H9 (cell line): ENCODE measurements at regions not wholly inside any gene's neighbourhood (a gene's known extent, or its start where the extent isn't known, plus 50 kb on each side); places are given as distances from the start of the nearest gene placed in this dataset.

Experiments
- DNase-seq: peaks from one replicate; pipeline ENCODE4 v3.0.0-alpha.2; 2017
- H2AFZ ChIP-seq: one replicate; pipeline ENCODE4 v1.6.1; 2013; ENCODE audit warnings: mild to moderate bottlenecking, low read length, control low read depth, moderate library complexity
- H2AK5ac ChIP-seq: 2 replicates; pipeline ENCODE4 v1.6.1; 2013; ENCODE audit warnings: low read length, control low read depth, mixed read lengths; ENCODE audit not compliant: insufficient read length
- H2BK120ac ChIP-seq: one replicate; pipeline ENCODE4 v1.6.1; 2013; ENCODE audit warnings: low read depth, mild to moderate bottlenecking, low read length, control low read depth, inconsistent platforms; ENCODE audit not compliant: poor library complexity, severe bottlenecking
- H2BK12ac ChIP-seq: 2 replicates; pipeline ENCODE4 v1.6.1; 2013; ENCODE audit warnings: low read length, control low read depth, mixed read lengths, low read depth; ENCODE audit not compliant: insufficient read length
- H2BK15ac ChIP-seq: 2 replicates; pipeline ENCODE4 v1.6.1; 2013; ENCODE audit warnings: low read depth, low read length, control low read depth
- H2BK20ac ChIP-seq: one replicate; pipeline ENCODE4 v1.6.1; 2013; ENCODE audit warnings: low read depth, mild to moderate bottlenecking, low read length, control low read depth, inconsistent platforms; ENCODE audit not compliant: poor library complexity, severe bottlenecking
- H2BK5ac ChIP-seq: 2 replicates; pipeline ENCODE4 v1.6.1; 2013; ENCODE audit warnings: low read length, control low read depth, mixed read lengths; ENCODE audit not compliant: insufficient read length
- H3K14ac ChIP-seq: 2 replicates; pipeline ENCODE4 v1.6.1; 2013; ENCODE audit warnings: low read length, control low read depth; ENCODE audit not compliant: insufficient read depth
- H3K18ac ChIP-seq: 2 replicates; pipeline ENCODE4 v1.6.1; 2013; ENCODE audit warnings: low read depth, mild to moderate bottlenecking, mixed read lengths, low read length, control low read depth; ENCODE audit not compliant: insufficient read length
- H3K23ac ChIP-seq: 2 replicates; pipeline ENCODE4 v1.6.1; 2013; ENCODE audit warnings: low read length, control low read depth, mixed read lengths, low read depth; ENCODE audit not compliant: insufficient read length
- H3K23me2 ChIP-seq: 2 replicates; pipeline ENCODE4 v1.6.1; 2013; ENCODE audit warnings: low read depth, mild to moderate bottlenecking, mixed read lengths, low read length, control low read depth; ENCODE audit not compliant: insufficient read length, poor library complexity, severe bottlenecking
- H3K27ac ChIP-seq: 2 replicates; pipeline ENCODE4 v1.5.1; 2013; ENCODE audit warnings: low read length, control low read depth, mixed read lengths, low read depth; ENCODE audit not compliant: insufficient read length
- H3K27me3 ChIP-seq: 2 replicates; pipeline ENCODE4 v1.6.1; 2013; ENCODE audit warnings: low read length, control low read depth, inconsistent platforms; ENCODE audit not compliant: insufficient read depth
- H3K4ac ChIP-seq: 2 replicates; pipeline ENCODE4 v1.6.1; 2013; ENCODE audit warnings: low read depth, mild to moderate bottlenecking, control low read depth, inconsistent platforms, low read length, moderate library complexity
- H3K4me1 ChIP-seq: 2 replicates; pipeline ENCODE4 v1.6.1; 2013; ENCODE audit warnings: low read length, control low read depth, inconsistent platforms; ENCODE audit not compliant: insufficient read depth
- H3K4me2 ChIP-seq: 2 replicates; pipeline ENCODE4 v1.6.1; 2013; ENCODE audit warnings: low read length, control low read depth, mixed read lengths; ENCODE audit not compliant: insufficient read length, insufficient read depth
- H3K56ac ChIP-seq: 2 replicates; pipeline ENCODE4 v1.6.1; 2013; ENCODE audit warnings: low read depth, mild to moderate bottlenecking, mixed read lengths, low read length, control low read depth; ENCODE audit not compliant: insufficient read length
- H3K79me1 ChIP-seq: 2 replicates; pipeline ENCODE4 v1.6.1; 2013; ENCODE audit warnings: low read depth, mild to moderate bottlenecking, moderate library complexity, low read length, control low read depth, inconsistent platforms; ENCODE audit not compliant: insufficient read depth, poor library complexity, severe bottlenecking
- H3K79me2 ChIP-seq: 2 replicates; pipeline ENCODE4 v1.6.1; 2013; ENCODE audit warnings: low read length, control low read depth, inconsistent platforms; ENCODE audit not compliant: insufficient read depth
- H3K9ac ChIP-seq: 2 replicates; pipeline ENCODE4 v1.6.1; 2013; ENCODE audit warnings: low read length, control low read depth, mixed read lengths; ENCODE audit not compliant: insufficient read length; ENCODE audit errors: extremely low read depth
- H3K9me3 ChIP-seq: one replicate; pipeline ENCODE4 v1.6.1; 2013; ENCODE audit warnings: low read depth, low read length, inconsistent platforms; ENCODE audit not compliant: control insufficient read depth
- H3T11ph ChIP-seq: one replicate; pipeline ENCODE4 v1.6.1; 2013; ENCODE audit warnings: mild to moderate bottlenecking, low read length, control low read depth, inconsistent platforms
- H4K20me1 ChIP-seq: one replicate; pipeline ENCODE4 v1.6.1; 2013; ENCODE audit not compliant: control insufficient read depth, insufficient read length, insufficient read depth
- H4K5ac ChIP-seq: 2 replicates; pipeline ENCODE4 v1.6.1; 2013; ENCODE audit warnings: low read depth, mild to moderate bottlenecking, mixed read lengths, low read length, control low read depth; ENCODE audit not compliant: insufficient read length
- H4K8ac ChIP-seq: replicated peaks from 2 replicates; pipeline ENCODE4 v1.6.1; 2013; ENCODE audit warnings: low read length, control low read depth, mixed read lengths, low read depth; ENCODE audit not compliant: insufficient read length
- H4K91ac ChIP-seq: 2 replicates; pipeline ENCODE4 v1.6.1; 2013; ENCODE audit warnings: low read depth, mild to moderate bottlenecking, moderate library complexity, mixed read lengths, low read length, control low read depth; ENCODE audit not compliant: insufficient read length
- H3K27ac Mint-ChIP-seq, 3 experiments: 2 replicates in 2 of 3; 3 replicates in 1 of 3; pipeline ENCODE4 v1.8.0; 2020 to 2021; ENCODE audit warnings: mixed read lengths in 3 of 3, mild to moderate bottlenecking in 1 of 3, moderate library complexity in 1 of 3
- H3K27me3 Mint-ChIP-seq: 2 replicates; pipeline ENCODE4 v1.8.0; 2021; ENCODE audit warnings: low read depth, mild to moderate bottlenecking, moderate library complexity, mixed read lengths
- H3K36me3 Mint-ChIP-seq, 3 experiments: 2 replicates in 2 of 3; 3 replicates in 1 of 3; pipeline ENCODE4 v1.8.0; 2020 to 2021; ENCODE audit warnings: low read depth in 3 of 3, mixed read lengths in 3 of 3; ENCODE audit not compliant: insufficient read depth in 1 of 3
- H3K4me1 Mint-ChIP-seq, 2 experiments: 2 replicates each; pipeline ENCODE4 v1.8.0; 2020; ENCODE audit warnings: mixed read lengths in 2 of 2
- H3K4me3 Mint-ChIP-seq, 2 experiments: 2 replicates in 1 of 2; 3 replicates in 1 of 2; pipeline ENCODE4 v1.8.0; 2020 to 2021; ENCODE audit warnings: mild to moderate bottlenecking in 2 of 2, mixed read lengths in 2 of 2, moderate library complexity in 1 of 2
- H3K9me3 Mint-ChIP-seq, 2 experiments: 2 replicates in 1 of 2; 3 replicates in 1 of 2; pipeline ENCODE4 v1.8.0; 2020; ENCODE audit warnings: mild to moderate bottlenecking in 2 of 2, mixed read lengths in 2 of 2, moderate library complexity in 1 of 2
- CTCF ChIP-seq: fragments of 200-600 bp; sonication (generic); conservative IDR thresholded peaks from 3 replicates; pipeline ENCODE4 v1.8.0; 2021; ENCODE audit warnings: antibody characterized with exemption, mild to moderate bottlenecking
- WGBS: extraction: QIAGEN DNeasy Blood & Tissue Kit; methylation state at CpG from one replicate; pipeline ENCODE4 v1.1.7; 2013; ENCODE audit warnings: missing lambda C conversion rate, low lambda C conversion rate, mixed read lengths; ENCODE audit not compliant: insufficient read length; ENCODE audit errors: extremely low coverage; 5-methylcytosine and 5-hydroxymethylcytosine counted together

- H3T11ph ChIP-seq: no peak overlapping the region
- H3K79me1 ChIP-seq: no peaks in the 10 kb centered on the region
- Mint-ChIP-seq H3K4me3 (no peak overlapping the region), H3K27me3 (no peaks in the 10 kb centered on the region), H3K9me3 (peaks cover 5 to 6% of the 10 kb centered on the region in 2 experiments; a peak in 4 of 5 replicates), H3K36me3 (peaks cover 0 to 8% (median 0%) of the 10 kb centered on the region in 3 experiments; a peak in 2 of 7 replicates), H3K4me1 (peaks cover 8% of the 10 kb centered on the region in 2 experiments), H3K27ac (no peak overlapping the region)
- no peak overlapping the region for H3K18ac ChIP-seq
- no peak overlapping the region for H4K5ac ChIP-seq
- no peaks in the 10 kb centered on the region for H4K20me1 ChIP-seq
- WGBS: no CpG with 5 or more reads among the region's 1 CpG
- H3K9ac ChIP-seq: no peak overlapping the region
- no peak overlapping the region for H4K91ac ChIP-seq
- H3K14ac ChIP-seq: no peak overlapping the region; the same call in 1 of the 2 replicates
- no peak overlapping the region for H2BK120ac ChIP-seq
- H3K56ac ChIP-seq: no peak overlapping the region
- H2BK5ac ChIP-seq: no peak overlapping the region
- H3K27ac ChIP-seq: no peak overlapping the region
- H3K4me1 ChIP-seq: no peaks in the 10 kb centered on the region; the same call in 1 of the 2 replicates
- H3K23me2 ChIP-seq: no peaks in the 10 kb centered on the region
- no peaks in the 10 kb centered on the region for H3K79me2 ChIP-seq
- H3K4me2 ChIP-seq: no peak overlapping the region
- no peak overlapping the region for H2BK12ac ChIP-seq
- DNase-seq: no peak
- no peak overlapping the region for H2BK15ac ChIP-seq
- H2BK20ac ChIP-seq: no peak overlapping the region
- no peak overlapping the region for H2AK5ac ChIP-seq
- no peak overlapping the region for H3K23ac ChIP-seq
- H3K4ac ChIP-seq: no peak overlapping the region
- no peak overlapping the region for H2AFZ ChIP-seq
- no peaks in the 10 kb centered on the region for H3K27me3 ChIP-seq
- no peak for TF ChIP-seq CTCF
- H3K9me3 ChIP-seq: no peaks in the 10 kb centered on the region
- H4K8ac ChIP-seq: no peak overlapping the region
These were observed 256.4 kb downstream of the NUAK1 start for GRCh38 chr12:105882404-105882803.
